ENCODE measurements at regions not wholly inside any gene's neighbourhood (a gene's known extent, or its start where the extent isn't known, plus 50 kb on each side); places are given as distances from the start of the nearest gene placed in this dataset.
"Not testable (repeated sequence)": the region's sequence is repeated elsewhere in the genome, so short reads cannot be mapped to it uniquely, and the experiment has no call there.

DNA sequence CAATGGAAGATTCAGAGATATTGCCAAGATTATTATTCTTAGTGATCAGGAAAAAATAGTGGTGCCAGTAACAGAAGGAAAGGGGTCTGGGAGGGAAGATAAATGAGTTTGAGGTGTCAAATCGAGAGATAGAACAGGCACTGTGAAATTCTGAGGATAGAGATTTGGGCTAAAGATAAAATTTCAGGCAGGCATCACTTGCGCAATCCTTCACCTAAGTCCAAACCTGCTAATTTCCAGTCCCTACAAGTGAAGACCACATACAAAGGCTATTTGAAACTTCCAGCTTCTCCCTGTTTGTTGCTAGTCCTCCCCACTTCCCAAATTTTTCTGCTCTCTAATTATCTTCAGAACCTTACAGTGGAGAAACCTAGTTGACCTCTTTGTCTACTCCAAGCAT lies 494.6 kb downstream of the MAGEE1 start:
- TF ChIP-seq SPI1 (IDR thresholded peaks at IDR 0.05; ENCODE audit: borderline replicate concordance, low read depth) = no peak
- TF ChIP-seq, protein P1, sequence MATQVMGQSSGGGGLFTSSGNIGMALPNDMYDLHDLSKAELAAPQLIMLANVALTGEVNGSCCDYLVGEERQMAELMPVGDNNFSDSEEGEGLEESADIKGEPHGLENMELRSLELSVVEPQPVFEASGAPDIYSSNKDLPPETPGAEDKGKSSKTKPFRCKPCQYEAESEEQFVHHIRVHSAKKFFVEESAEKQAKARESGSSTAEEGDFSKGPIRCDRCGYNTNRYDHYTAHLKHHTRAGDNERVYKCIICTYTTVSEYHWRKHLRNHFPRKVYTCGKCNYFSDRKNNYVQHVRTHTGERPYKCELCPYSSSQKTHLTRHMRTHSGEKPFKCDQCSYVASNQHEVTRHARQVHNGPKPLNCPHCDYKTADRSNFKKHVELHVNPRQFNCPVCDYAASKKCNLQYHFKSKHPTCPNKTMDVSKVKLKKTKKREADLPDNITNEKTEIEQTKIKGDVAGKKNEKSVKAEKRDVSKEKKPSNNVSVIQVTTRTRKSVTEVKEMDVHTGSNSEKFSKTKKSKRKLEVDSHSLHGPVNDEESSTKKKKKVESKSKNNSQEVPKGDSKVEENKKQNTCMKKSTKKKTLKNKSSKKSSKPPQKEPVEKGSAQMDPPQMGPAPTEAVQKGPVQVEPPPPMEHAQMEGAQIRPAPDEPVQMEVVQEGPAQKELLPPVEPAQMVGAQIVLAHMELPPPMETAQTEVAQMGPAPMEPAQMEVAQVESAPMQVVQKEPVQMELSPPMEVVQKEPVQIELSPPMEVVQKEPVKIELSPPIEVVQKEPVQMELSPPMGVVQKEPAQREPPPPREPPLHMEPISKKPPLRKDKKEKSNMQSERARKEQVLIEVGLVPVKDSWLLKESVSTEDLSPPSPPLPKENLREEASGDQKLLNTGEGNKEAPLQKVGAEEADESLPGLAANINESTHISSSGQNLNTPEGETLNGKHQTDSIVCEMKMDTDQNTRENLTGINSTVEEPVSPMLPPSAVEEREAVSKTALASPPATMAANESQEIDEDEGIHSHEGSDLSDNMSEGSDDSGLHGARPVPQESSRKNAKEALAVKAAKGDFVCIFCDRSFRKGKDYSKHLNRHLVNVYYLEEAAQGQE (IDR thresholded peaks at IDR 0.05; ENCODE audit: insufficient replicate concordance, low read depth) = no peak
- no peak for TF ChIP-seq GABPA (IDR thresholded peaks at IDR 0.05; ENCODE audit: low read depth)
- no peak for TF ChIP-seq CTCF (IDR thresholded peaks at IDR 0.05; ENCODE audit: insufficient read depth, low read length)
- no peak for TF ChIP-seq POLR2AphosphoS5 (IDR thresholded peaks at IDR 0.05; ENCODE audit: low read depth)
- H3K27ac ChIP-seq (replicated peaks) = no peak overlapping the region
- no peak for DNase-seq (ENCODE audit: low read depth in 1 of 2, low spot score in 1 of 2)
- H3K27me3 ChIP-seq (ENCODE audit: insufficient read depth, poor library complexity, severe bottlenecking) = no peaks in the 10 kb centered on the region
- no peak overlapping the region for H3K4me3 ChIP-seq (replicated peaks; ENCODE audit: insufficient read depth, low read length)

DNA sequence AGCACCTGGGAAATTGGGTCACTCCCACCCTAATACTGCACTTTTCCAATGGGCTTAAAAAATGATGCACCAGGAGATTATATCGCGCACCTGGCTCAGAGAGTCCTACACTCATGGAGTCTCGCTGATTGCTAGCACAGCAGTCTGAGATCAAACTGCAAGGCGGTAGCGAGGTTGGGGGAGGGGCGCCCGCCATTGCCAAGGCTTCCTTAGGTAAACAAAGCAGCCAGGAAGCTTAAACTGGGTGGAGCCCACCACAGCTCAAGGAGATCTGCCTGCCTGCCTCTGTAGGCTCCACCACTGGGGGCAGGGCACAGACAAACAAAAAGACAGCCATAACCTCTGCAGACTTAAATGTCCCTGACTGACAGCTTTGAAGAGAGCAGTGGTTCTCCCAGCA lies 497.1 kb downstream of the MAGEE1 start:
- DNase-seq (ENCODE audit: low read depth in 1 of 2, low spot score in 1 of 2); H3K27me3 ChIP-seq (ENCODE audit: insufficient read depth, poor library complexity, severe bottlenecking); H3K4me3 ChIP-seq (replicated peaks; ENCODE audit: insufficient read depth, low read length); H3K27ac ChIP-seq (replicated peaks): not testable (repeated sequence)

DNA sequence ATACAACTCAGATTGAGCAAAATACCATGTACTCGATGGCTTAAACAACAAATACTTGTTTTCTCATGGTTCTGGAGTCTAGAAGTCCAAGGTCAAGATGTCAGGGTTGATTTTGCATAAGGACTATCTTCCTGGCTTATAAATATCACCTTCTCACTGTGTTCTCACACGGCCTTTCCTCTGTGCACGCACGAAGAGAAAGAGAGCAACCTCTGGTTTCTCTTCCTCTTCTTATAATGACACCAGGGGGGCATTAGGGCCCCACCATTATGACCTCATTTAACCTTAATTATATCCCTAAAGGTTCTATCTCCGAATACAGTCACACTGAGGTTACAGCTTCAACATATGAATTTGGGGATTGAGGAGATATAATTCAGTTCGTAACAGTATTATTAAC lies 504.0 kb downstream of the MAGEE1 start:
- TF ChIP-seq CTCF (IDR thresholded peaks at IDR 0.05; ENCODE audit: insufficient read depth, low read length) = no peak
- Histone ChIP-seq H3K4me3 (replicated peaks; ENCODE audit: insufficient read depth, low read length) (no peak overlapping the region), H3K27me3 (ENCODE audit: insufficient read depth, poor library complexity, severe bottlenecking) (no peaks in the 10 kb centered on the region), H3K27ac (replicated peaks) (no peak overlapping the region)
- no peak for DNase-seq (ENCODE audit: low read depth in 1 of 2, low spot score in 1 of 2)

DNA sequence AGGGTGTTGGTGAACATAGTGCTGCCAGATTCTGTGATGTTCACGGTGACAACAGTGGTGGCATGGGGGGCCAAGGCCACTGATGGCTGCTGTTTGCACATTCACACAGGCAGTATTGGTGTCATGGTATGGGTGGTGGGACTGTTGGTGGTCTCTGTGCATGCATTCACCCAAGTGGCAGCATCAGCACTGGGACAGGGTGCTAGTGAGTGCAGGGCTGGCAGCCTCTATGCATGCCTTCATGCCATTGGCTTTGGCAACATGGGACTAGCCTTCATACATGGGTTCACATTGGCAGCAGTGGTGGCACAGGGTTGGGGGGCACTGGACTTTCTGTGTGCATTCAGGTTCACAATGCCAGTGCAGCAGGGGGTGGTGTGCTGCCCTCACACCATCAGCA lies 489.7 kb upstream of the FGF16 start:
- H3K27me3 ChIP-seq (ENCODE audit: insufficient read depth, poor library complexity, severe bottlenecking) = no peaks in the 10 kb centered on the region
- H3K27ac ChIP-seq (replicated peaks) = no peak overlapping the region
- TF ChIP-seq, protein P1 (IDR thresholded peaks at IDR 0.05; ENCODE audit: insufficient replicate concordance, low read depth) = no peak
- TF ChIP-seq CTCF (IDR thresholded peaks at IDR 0.05; ENCODE audit: insufficient read depth, low read length) (no peak), GABPA (IDR thresholded peaks at IDR 0.05; ENCODE audit: low read depth) (no peak), SPI1 (IDR thresholded peaks at IDR 0.05; ENCODE audit: borderline replicate concordance, low read depth) (no peak), POLR2AphosphoS5 (IDR thresholded peaks at IDR 0.05; ENCODE audit: low read depth) (no peak)
- no peak overlapping the region for H3K4me3 ChIP-seq (replicated peaks; ENCODE audit: insufficient read depth, low read length)
- no peak for DNase-seq (ENCODE audit: low read depth in 1 of 2, low spot score in 1 of 2)
